PC-9 (cell line): ENCODE measurements at regions not wholly inside any gene's neighbourhood (a gene's known extent, or its start where the extent isn't known, plus 50 kb on each side); places are given as distances from the start of the nearest gene placed in this dataset.

ENCODE experiments used
- CTCF ChIP-seq: fragments of 200-600 bp; sonication (generic); conservative IDR thresholded peaks from 2 replicates; pipeline ENCODE4 v1.6.1; 2017; ENCODE audit warnings: mixed run types, antibody characterized with exemption, mild to moderate bottlenecking, moderate library complexity
- EZH2 ChIP-seq: fragments of 200-600 bp; sonication (generic); IDR thresholded peaks from 2 replicates; pipeline ENCODE4 v1.8.0; 2017; ENCODE audit warnings: antibody characterized with exemption, low read depth

- TF ChIP-seq CTCF (no peak), EZH2 (no peak)
Observed at GRCh38 chr3:95595416-95596075, 1218.8 kb upstream of the EPHA6 start.
